ENCODE measurements at regions not wholly inside any gene's neighbourhood (a gene's known extent, or its start where the extent isn't known, plus 50 kb on each side); places are given as distances from the start of the nearest gene placed in this dataset.
"Not testable (repeated sequence)": the region's sequence is repeated elsewhere in the genome, so short reads cannot be mapped to it uniquely, and the experiment has no call there.

DNA sequence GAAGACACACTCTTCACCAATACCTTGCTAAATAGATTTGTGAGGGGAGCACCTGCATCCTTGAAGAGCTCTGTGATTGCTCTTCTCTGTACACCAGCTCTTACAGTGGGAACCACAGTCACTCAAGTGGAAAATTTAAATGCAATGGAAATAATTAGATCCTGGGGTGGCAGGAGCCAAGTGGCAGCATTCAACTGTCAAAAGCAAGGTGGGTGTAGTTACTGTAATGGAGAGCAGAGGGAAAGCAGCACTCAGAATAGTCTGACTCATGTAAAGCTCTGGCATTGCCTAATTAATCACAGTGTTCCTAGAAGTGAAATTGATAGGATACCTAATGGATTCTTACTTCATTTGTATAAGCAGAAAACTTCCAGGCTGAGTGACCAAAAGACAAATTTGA is 245.8 kb downstream of the KCNE4 start:
- TF ChIP-seq, protein P1, sequence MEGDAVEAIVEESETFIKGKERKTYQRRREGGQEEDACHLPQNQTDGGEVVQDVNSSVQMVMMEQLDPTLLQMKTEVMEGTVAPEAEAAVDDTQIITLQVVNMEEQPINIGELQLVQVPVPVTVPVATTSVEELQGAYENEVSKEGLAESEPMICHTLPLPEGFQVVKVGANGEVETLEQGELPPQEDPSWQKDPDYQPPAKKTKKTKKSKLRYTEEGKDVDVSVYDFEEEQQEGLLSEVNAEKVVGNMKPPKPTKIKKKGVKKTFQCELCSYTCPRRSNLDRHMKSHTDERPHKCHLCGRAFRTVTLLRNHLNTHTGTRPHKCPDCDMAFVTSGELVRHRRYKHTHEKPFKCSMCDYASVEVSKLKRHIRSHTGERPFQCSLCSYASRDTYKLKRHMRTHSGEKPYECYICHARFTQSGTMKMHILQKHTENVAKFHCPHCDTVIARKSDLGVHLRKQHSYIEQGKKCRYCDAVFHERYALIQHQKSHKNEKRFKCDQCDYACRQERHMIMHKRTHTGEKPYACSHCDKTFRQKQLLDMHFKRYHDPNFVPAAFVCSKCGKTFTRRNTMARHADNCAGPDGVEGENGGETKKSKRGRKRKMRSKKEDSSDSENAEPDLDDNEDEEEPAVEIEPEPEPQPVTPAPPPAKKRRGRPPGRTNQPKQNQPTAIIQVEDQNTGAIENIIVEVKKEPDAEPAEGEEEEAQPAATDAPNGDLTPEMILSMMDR (IDR thresholded peaks at IDR 0.05) = no peak
- no peaks in the 10 kb centered on the region for H3K36me3 ChIP-seq (replicated peaks in 1 of 2; ENCODE audit: control insufficient read depth in 1 of 2, insufficient read depth in 2 of 2, low read length in 2 of 2)
- intact Hi-C loops (cut with micrococcal nuclease) = no loop called here
- no peak for DNase-seq
- no peaks in the 10 kb centered on the region for H3K36me3 Mint-ChIP-seq
- no peaks in the 10 kb centered on the region for H3K27me3 ChIP-seq (ENCODE audit: control insufficient read depth in 2 of 2, insufficient read depth in 2 of 2, low read length in 2 of 2)
- H3K27ac ChIP-seq (ENCODE audit: low read depth in 1 of 2, low read length in 2 of 2) = no peak overlapping the region
- H3K9me3 ChIP-seq (replicated peaks in 1 of 2; ENCODE audit: control insufficient read depth in 1 of 2, insufficient read depth in 1 of 2, low read length in 2 of 2) = peaks cover 0 to 12% of the 10 kb centered on the region in 2 donors
- H3K27ac Mint-ChIP-seq = no peak overlapping the region
- H3K4me1 ChIP-seq (ENCODE audit: control insufficient read depth in 1 of 2, insufficient read depth in 2 of 2, low read length in 2 of 2) = no peaks in the 10 kb centered on the region
- peaks cover 0 to 1% (median 1%) of the 10 kb centered on the region in 3 donors for H3K27me3 Mint-ChIP-seq (ENCODE audit: low read depth in 3 of 3)
- no peaks in the 10 kb centered on the region for H3K79me2 ChIP-seq (ENCODE audit: insufficient read depth, low read length)
- H3K4me1 Mint-ChIP-seq = no peaks in the 10 kb centered on the region
- no peak overlapping the region for H3K4me3 Mint-ChIP-seq
- no peaks in the 10 kb centered on the region for H4K20me1 ChIP-seq (ENCODE audit: insufficient read depth, low read length)
- H3K4me2 ChIP-seq (replicated peaks; ENCODE audit: extremely low read depth, low read length, poor library complexity, severe bottlenecking) = no peak overlapping the region
- no peak overlapping the region for H3K9ac ChIP-seq (ENCODE audit: insufficient read depth, low read length, poor library complexity, severe bottlenecking)
- H3K9me3 Mint-ChIP-seq = peaks cover 0 to 25% (median 5%) of the 10 kb centered on the region in 7 donors
- H2AFZ ChIP-seq (ENCODE audit: insufficient read depth, low read depth, low read length, poor library complexity, severe bottlenecking) = no peak overlapping the region
- H3K4me3 ChIP-seq (replicated peaks in 1 of 3; ENCODE audit: low read depth in 2 of 3, low read length in 3 of 3) = no peak overlapping the region

DNA sequence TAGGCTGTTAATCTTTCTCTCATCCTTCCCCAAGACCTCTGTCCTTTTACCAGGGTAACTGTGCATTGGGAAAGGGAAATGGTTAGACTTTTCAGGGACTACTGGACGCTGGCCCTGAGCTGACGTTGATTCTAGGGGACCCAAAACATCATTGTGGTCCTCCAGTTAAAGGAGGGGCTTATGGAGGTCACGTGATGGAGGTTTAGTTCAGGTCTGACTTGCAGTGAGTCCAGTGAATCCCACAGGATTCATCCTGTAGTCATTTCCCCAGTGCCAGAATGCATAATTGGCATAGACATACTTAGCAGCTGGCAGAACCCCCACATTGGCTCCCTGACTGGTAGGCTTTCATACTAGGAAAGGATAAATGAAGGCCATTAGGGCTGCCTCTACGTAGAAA is 246.3 kb downstream of the KCNE4 start:
- DNase-seq; H3K79me2 ChIP-seq (ENCODE audit: insufficient read depth, low read length); H3K4me1 Mint-ChIP-seq; H3K27ac ChIP-seq (ENCODE audit: low read depth in 1 of 2, low read length in 2 of 2); H3K4me3 ChIP-seq (replicated peaks in 1 of 3; ENCODE audit: low read depth in 2 of 3, low read length in 3 of 3); H3K4me2 ChIP-seq (replicated peaks; ENCODE audit: extremely low read depth, low read length, poor library complexity, severe bottlenecking); intact Hi-C loops (cut with micrococcal nuclease); H3K27ac Mint-ChIP-seq; H3K27me3 ChIP-seq (ENCODE audit: control insufficient read depth in 2 of 2, insufficient read depth in 2 of 2, low read length in 2 of 2); H3K4me3 Mint-ChIP-seq; H3K9me3 ChIP-seq (replicated peaks in 1 of 2; ENCODE audit: control insufficient read depth in 1 of 2, insufficient read depth in 1 of 2, low read length in 2 of 2); H3K36me3 Mint-ChIP-seq; H4K20me1 ChIP-seq (ENCODE audit: insufficient read depth, low read length); H3K4me1 ChIP-seq (ENCODE audit: control insufficient read depth in 1 of 2, insufficient read depth in 2 of 2, low read length in 2 of 2); H2AFZ ChIP-seq (ENCODE audit: insufficient read depth, low read depth, low read length, poor library complexity, severe bottlenecking); H3K9ac ChIP-seq (ENCODE audit: insufficient read depth, low read length, poor library complexity, severe bottlenecking); H3K36me3 ChIP-seq (replicated peaks in 1 of 2; ENCODE audit: control insufficient read depth in 1 of 2, insufficient read depth in 2 of 2, low read length in 2 of 2); H3K27me3 Mint-ChIP-seq (ENCODE audit: low read depth in 3 of 3): not testable (repeated sequence)
- WGBS (ENCODE audit: insufficient coverage) = 72% methylated on average over 2 of the region's 4 CpGs
- H3K9me3 Mint-ChIP-seq = peaks cover 0 to 22% (median 5%) of the 10 kb centered on the region in 7 donors
